ENCODE measurements at regions not wholly inside any gene's neighbourhood (a gene's known extent, or its start where the extent isn't known, plus 50 kb on each side); places are given as distances from the start of the nearest gene placed in this dataset.

- no peak for DNase-seq
These were observed 216.4 kb downstream of the ANKRD60 start for GRCh38 chr20:58011947-58012610.

GRCh38 chr20:58011106-58011946, 217.1 kb downstream of the ANKRD60 start:
- no peak for DNase-seq

GRCh38 chr20:58010666-58011065, 217.8 kb downstream of the ANKRD60 start:
- no peak for DNase-seq

GRCh38 chr20:58010186-58010585, 218.3 kb downstream of the ANKRD60 start:
- no peak for DNase-seq

- DNase-seq = no peak
These were observed 219.6 kb downstream of the ANKRD60 start for GRCh38 chr20:58008866-58009265.

GRCh38 chr20:58008413-58008812, 220.0 kb downstream of the ANKRD60 start:
- no peak for DNase-seq

- no peak for DNase-seq
These were observed 220.5 kb downstream of the ANKRD60 start for GRCh38 chr20:58007947-58008346.

GRCh38 chr20:58006346-58007316, 221.8 kb downstream of the ANKRD60 start:
- DNase-seq = no peak

- DNase-seq = no peak
These were observed 222.7 kb downstream of the ANKRD60 start for GRCh38 chr20:58005581-58006345.

- no peak for DNase-seq
These were observed 223.6 kb downstream of the ANKRD60 start for GRCh38 chr20:58004900-58005299.

GRCh38 chr20:58004146-58004545, 224.3 kb downstream of the ANKRD60 start:
- DNase-seq = no peak

- no peak for DNase-seq
These were observed 224.9 kb downstream of the ANKRD60 start for GRCh38 chr20:58003525-58003924.

GRCh38 chr20:58002901-58003300, 225.6 kb downstream of the ANKRD60 start:
- DNase-seq = no peak

- DNase-seq = no peak
These were observed 226.5 kb downstream of the ANKRD60 start for GRCh38 chr20:58001946-58002345.

- DNase-seq = no peak
These were observed 227.1 kb downstream of the ANKRD60 start for GRCh38 chr20:58001381-58001780.

GRCh38 chr20:58000861-58001260, 227.6 kb downstream of the ANKRD60 start:
- no peak for DNase-seq

- no peak for DNase-seq
These were observed 228.9 kb downstream of the ANKRD60 start for GRCh38 chr20:57999465-58000111.

GRCh38 chr20:57998981-57999464, 229.4 kb downstream of the ANKRD60 start:
- no peak for DNase-seq

- DNase-seq = no peak
These were observed 230.2 kb downstream of the ANKRD60 start for GRCh38 chr20:57998276-57998675.

- no peak for DNase-seq
These were observed 231.2 kb downstream of the ANKRD60 start for GRCh38 chr20:57996936-57997890.

All from activated CD4-positive, CD25-positive, alpha-beta regulatory T cell treated with anti-CD3 and anti-CD28 coated beads, Interleukin-2, amount 50 U/mL, for 72 hours (primary cell).